ENCODE measurements at regions not wholly inside any gene's neighbourhood (a gene's known extent, or its start where the extent isn't known, plus 50 kb on each side); places are given as distances from the start of the nearest gene placed in this dataset.

GRCh38 chr4:169340834-169341233 lies 70.1 kb upstream of the SH3RF1 start (continued):
- TF ChIP-seq CBX8 (IDR thresholded peaks at IDR 0.05; ENCODE audit: borderline replicate concordance, low read depth, low read length) (no peak), TCF12 (IDR thresholded peaks at IDR 0.05; ENCODE audit: low read depth, low read length) (no peak), NRF1 (IDR thresholded peaks at IDR 0.05; ENCODE audit: low read depth, low read length) (no peak)
